Central memory CD4-positive, alpha-beta T cell (primary cell): ENCODE measurements at regions not wholly inside any gene's neighbourhood (a gene's known extent, or its start where the extent isn't known, plus 50 kb on each side); places are given as distances from the start of the nearest gene placed in this dataset.
"Not testable (repeated sequence)": the region's sequence is repeated elsewhere in the genome, so short reads cannot be mapped to it uniquely, and the experiment has no call there.

ENCODE experiments used
- DNase-seq: peaks from one replicate; pipeline ENCODE4 v3.0.0; 2022

DNA sequence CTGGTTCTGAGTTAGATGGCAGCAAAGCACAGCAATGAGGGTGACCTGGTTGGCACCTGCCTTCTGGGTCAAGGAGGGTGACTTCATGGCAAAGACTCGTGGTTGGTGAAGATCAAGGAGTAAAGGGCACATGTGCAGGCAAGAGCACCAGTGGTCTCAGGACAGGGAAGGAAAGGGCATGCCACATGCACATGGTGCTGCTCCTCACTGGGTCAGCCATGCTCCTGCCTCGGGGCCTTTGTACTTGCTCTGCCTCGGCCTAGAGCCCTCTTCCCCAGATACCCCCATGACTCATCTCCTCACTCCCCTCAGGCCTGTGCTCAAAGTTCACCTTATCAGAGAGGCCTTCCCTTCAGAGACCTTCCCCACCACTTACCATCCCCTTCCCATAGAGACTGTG lies 106.7 kb upstream of the KDM7A start:
- no peak for DNase-seq

DNA sequence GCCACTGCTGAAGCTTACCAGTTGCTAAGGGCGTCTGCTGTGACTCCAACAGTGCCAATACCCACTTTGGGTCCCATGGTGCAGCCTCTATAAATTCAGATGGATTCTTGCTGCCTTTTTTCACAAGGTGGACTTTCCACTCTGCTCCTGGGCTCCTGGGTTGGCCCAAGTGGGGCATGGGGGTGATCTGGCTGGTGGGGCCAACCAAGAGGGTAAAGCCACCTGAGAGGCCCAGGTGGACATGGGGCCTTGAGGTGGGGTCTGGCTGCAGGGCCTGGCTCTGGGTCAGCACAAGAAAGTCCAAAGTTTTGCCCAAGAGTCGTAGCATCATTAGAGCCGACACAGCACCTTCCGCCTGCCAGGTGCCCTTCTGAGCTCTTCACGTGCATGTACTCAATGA lies 105.2 kb upstream of the KDM7A start:
- DNase-seq = no peak

DNA sequence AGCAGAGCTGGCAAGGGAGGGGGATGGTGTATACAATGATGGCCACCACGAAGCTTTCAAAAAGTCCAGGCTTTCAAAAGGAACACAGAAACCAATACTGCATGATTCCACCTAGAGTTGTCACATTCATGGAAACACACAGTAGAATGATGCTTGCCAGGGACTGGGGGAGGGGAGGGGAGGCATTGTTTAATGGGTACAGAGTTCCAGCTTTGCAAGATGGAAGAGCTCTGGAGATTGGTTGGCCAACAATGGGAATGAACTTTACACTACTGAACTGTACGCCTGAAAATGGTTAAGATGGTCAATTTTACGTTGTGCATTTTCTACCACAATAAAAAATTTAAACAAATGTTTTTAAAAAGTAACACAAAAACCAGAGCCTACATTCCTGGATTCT lies 104.5 kb upstream of the KDM7A start:
- no peak for DNase-seq

DNA sequence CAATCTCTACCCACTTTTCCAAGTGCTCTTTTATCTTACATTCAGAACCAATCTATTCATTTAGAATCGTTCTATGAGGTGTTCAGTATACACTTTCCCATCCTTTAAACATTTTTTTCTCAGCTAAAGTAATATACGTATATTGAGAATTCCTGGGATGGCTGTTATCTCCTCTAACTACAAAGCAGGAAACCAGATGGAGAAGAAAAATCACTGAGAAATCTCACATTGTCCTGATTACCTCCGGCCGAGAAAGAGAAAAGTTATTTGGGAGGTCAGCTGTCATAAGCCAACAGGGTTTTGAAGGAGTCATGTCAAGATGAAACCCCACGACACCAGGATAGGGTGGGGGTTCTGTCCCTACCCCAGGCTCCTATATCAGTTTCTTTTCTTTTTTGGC lies 99.2 kb upstream of the KDM7A start:
- no peak for DNase-seq

GRCh38 chr7:140275069-140275965 lies 98.5 kb upstream of the KDM7A start:
- no peak for DNase-seq

DNA sequence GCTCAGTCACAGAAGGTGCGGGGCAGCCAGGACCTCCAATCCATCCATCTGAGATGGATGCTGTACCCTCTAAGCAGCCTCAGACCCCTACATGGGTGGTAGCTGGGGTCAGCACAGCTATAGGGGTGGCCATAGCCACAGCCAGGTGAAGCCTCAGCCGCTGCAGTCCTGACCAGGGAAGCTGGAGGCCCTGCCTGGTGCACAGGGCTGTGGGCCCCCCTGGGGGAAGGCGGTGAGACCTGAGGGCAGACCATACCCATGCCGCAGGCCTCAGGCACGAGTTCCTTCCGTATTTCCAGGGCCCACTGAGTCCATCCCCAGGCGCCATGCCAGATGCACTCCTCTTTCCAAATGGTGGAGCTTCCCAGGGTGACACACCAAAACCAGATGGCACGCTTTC lies 96.6 kb upstream of the KDM7A start:
- no peak for DNase-seq

GRCh38 chr7:140271643-140271968 lies 94.8 kb upstream of the KDM7A start:
- not testable (repeated sequence) for DNase-seq

DNA sequence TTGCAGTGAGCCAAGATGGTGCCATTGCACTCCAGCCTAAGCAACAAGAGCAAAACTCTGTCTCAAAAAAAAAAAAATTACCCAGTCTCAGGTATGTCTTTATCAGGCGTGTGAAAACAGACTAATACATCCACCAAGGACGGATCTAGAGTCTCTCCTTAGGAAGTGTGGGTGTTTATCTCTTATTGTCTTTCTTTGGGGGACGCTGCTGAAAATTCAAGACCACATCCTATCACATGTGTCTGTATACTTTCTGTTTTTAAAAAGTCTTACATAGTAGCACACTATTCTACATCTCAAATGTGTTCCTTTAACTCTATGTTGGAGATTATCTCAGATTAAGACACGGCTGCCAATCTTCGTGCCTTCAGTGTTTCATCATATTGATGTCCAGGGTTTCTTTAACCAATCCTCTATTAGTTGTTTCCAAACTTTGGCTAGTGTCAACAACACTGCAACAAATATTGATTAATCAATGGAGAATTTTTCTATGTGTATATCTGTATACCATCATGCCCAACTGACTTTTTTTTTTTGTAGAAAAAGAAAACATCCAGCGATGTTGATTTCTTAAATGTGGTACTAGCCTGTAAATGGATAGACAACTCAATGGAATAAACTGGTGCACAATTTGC lies 92.3 kb upstream of the KDM7A start:
- peak; percentile 23 for DNase-seq

DNA sequence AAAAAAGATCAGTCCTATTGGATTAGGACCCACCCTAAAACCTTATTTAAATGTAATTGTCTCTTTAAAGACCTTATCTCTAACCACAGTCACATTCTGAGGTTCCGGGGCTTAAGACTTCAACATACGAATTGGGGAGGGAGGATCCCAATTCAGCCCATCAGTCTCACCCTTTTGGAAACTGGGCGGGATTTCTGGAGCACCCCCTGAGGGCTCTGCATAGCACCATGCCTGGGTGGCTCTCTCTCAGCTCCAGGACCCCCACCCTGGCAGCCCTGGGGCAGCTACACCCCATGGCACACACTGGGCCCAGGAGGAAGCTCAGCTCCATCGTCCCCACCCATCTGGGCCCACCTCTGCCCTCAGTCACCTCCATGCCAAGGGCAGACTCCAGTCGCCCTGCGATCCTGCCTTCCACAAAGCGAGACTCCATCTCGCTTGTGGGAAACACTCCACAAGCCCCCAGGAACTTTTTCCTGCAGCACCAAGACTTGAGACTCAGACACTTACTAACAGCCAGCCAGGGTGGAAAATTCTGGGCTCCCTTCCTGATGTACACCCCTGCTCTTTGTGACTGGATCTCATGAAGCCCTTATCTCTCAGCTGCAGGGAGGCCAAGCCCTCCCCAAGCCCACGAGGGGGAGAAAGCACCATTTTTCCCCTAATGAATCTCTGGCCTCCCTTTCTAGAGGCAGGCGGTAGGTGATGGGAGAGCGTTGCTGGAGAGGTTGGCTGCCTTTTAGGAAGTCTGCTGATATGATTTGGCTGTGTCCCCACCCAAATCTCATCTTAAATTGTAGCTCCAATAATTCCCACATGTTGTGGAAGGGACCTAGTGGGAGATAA lies 90.8 kb upstream of the KDM7A start:
- DNase-seq = no peak

DNA sequence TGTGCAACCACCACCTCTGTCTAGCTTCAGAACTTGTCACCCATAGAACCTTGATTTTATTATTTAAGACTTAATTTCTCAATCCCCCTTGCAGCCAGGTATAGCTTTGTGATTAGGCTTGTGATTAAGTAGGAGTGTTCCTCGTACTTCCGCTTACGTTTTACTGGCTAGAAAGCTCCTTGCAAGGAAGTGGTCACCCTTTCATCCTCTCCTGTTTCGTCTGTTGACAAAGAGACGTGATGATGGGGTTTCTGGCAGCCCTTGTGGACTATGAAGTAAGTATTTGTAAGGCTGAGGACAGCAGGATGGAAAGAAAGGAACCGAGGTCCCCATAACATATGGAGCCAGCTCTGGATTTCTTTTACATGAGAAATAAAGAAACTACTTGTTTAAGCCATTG lies 86.5 kb upstream of the KDM7A start:
- peak; percentile 76 for DNase-seq

DNA sequence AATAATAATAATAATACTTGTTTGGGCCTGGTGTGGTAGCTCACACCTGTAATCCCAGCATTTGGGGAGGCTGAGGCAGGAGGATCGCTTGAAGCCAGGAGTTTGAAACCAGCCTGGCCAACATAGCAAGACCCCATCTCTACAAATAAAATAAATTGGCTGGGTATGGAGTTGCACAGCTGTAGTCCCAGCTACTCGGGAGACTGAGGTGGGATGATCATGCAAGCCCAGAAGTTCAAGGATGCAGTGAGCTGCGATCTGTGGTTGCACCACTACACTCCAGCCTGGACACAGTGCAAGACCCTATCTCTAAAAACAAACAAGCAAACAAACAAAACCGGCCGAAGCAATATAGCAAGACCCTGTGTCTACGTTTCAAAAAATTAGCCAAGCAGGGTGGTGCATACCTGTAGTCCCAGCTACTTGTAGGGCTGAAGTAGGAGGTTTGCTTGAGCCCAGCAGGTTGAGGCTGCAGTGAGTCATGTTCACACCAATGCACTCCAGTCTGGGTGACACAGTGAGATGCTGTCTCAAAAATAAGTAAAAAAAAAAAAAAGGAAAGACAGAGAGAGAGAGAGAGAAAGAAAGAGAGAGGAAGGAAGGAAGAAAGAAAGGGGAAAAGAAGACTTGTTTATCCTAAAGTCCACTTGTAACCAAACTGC lies 85.6 kb upstream of the KDM7A start:
- DNase-seq = no peak

DNA sequence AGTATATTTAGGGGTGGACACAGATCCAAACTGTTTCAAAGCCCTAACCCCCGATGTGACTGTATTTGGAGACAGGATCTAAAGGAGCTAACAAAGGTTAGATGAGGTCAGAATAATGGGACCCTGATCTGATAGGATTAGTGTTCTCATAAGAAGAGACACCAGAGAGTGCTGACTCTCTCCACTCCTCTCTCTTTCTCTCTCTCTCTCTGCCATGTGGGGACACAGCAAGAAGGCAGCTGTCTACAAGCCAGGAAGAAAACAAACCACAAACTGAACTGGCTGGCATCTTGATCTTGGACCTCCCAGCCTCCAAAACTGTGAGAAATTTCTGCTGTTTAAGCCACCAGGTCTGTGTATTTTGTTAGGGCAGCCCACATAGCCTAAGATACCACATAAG lies 84.7 kb upstream of the KDM7A start:
- no peak for DNase-seq

DNA sequence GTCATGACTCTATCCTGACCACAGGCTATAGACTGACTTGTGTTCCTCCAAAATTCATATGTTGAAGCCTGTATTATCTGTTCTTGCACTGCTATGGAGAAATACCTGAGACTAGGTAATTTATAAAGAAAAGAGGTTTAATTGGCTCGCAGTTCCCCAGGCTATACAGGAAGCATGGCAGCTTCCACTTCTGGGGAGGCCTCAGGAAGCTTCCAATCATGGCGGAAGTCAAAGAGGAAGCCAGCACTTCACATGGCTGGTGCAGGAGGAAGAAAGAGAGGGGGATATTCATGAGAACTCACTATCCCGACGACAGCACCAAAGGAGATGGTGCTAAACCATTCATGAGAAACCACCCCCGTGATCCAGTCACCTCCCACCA lies 84.3 kb upstream of the KDM7A start:
- no peak for DNase-seq

DNA sequence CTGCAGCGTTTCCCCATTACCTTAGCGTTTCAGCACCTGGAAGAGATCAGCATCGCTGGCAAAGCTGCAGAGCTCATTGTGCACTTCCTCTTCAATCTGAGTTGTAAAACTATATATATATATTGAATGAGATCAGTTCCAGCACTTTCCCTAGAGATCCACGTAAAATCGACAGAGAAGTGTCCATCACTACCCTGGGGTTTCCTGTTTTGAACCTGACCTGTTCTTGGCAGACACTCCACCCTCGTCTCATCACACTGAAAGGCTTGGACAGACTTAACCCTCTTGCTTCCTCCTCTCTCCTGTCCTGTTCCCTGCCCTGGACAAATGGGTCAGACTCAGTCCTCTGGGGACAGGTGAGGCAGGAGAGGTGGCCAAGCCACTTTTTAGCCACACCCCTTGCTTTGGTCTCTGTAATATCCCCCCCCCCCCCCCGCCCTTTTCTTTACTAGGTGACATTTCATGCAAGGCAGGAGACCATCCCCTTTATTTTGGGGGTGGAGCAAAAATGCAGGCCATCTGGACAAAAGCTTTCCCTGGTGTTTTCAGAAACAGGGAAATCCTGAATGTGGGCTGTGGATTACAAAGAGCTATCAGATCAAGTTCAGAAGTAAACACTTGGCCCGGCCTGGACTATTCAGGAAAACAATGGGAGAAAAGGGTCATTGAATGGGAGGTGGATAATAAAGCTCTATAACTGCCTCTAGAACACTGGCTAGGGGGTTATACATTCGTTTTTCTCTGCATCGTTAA lies 83.7 kb upstream of the KDM7A start:
- no peak for DNase-seq

DNA sequence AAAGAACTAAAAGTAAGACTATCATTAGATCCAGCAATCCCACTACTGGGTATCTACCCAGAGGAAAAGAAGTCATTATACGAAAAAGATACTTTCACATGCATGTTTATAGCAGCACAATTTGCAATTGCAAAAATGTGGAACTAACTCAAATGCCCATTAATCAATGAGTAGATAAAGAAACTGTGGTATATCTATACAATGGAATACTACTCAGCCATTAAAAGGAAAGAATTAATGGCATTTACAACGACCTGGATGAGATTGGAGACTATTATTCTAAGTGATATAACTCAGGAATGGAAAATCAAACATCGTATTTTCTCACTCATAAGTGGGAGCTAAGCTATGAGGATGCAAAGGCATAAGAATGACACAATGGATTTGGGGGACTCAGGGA lies 80.5 kb upstream of the KDM7A start:
- DNase-seq = not testable (repeated sequence)

- DNase-seq = not testable (repeated sequence)
These were observed 78.2 kb upstream of the KDM7A start for GRCh38 chr7:140254976-140255375.

- no peak for DNase-seq
These were observed 72.4 kb upstream of the KDM7A start for GRCh38 chr7:140249036-140249806.

- DNase-seq = no peak
These were observed 70.8 kb upstream of the KDM7A start for GRCh38 chr7:140247559-140247958.

- no peak for DNase-seq
These were observed 68.9 kb upstream of the KDM7A start for GRCh38 chr7:140245611-140246105.

DNA sequence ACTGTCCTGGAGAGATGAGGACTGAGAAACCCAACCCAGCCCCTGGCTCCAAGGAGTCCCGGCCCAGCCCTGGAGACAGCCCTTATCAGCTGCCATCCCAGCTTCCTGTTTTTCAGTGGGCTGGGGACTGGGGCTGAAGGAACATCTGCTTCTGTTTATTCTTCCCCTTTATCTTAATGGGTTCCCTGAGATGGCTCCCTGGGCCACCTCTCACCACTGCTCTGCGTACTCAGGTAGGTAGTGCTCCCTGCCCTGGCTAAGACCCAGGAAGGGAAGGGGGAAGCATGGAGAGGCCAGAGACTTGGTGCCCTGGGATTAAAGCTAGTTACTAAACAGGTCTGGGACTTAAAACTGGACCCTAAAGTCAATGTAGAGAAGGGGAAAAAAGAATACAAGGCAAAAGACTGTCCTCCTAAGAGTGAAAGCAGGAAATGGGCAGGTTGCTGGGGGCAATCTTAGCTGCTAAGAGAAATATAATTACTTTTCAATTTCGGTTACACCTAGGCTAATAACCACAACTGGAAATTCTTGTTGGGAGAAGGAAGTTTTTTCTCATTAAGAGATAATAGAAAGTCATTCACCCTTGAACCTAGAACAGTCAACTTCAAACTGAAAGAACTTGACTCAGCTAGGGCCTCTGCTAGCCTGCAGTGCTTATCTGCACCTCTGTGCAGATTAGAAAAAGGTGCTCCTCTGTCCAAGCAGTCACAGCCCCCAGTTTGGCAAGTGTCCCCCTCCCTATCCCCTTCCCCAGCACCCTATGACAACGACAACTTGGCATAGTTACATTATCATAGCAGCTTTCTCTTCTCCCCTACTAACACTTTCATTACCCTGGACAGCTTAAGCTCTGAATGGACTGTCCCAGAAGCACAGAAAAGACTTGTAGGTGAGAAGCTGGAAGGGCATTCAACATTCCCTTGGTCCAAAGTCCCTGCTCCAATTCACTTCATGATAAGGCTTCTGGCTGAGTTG lies 65.6 kb upstream of the KDM7A start:
- no peak for DNase-seq
